ENCODE measurements at regions not wholly inside any gene's neighbourhood (a gene's known extent, or its start where the extent isn't known, plus 50 kb on each side); places are given as distances from the start of the nearest gene placed in this dataset.
"Not testable (repeated sequence)": the region's sequence is repeated elsewhere in the genome, so short reads cannot be mapped to it uniquely, and the experiment has no call there.

DNA sequence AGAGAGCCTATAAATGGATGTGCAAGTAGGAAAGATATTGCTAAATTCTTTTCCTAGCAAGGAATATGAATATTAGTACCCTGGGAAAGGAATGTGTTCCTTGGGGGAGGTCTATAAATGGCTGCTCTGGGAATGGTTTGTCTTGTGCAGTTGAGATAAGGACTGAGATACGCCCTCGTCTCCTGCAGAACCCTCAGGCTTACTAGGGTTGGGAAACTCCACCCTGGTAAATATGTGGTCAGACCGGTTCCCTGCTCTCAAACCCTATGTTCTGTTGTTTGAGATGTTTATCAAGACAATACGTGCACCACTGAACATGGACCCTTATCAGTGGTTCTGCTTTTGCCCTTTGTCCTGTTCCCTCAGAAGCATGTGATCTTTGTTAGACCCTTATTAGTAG lies 1698.9 kb downstream of the GRIK2 start:
- DNase-seq (ENCODE audit: low spot score): not testable (repeated sequence)

DNA sequence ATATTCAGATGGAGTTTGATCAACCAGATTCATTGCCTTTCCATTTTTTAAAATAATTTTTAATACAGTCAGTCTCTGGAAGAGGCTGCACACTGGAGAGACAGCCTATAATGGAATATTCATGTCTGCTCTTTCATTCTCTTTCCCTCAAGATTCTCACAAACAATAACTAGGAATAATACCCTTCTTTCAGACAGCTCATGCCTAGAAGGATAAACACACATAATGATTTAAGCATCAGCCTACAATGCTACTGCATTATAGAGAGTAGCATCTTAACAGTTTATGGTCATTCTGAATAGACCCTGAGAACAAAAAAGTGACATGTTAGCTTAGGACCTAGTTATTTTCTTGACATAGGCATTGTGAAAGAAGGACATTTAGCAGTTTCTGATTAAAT lies 1692.3 kb downstream of the GRIK2 start:
- no peak for DNase-seq (ENCODE audit: low spot score)

DNA sequence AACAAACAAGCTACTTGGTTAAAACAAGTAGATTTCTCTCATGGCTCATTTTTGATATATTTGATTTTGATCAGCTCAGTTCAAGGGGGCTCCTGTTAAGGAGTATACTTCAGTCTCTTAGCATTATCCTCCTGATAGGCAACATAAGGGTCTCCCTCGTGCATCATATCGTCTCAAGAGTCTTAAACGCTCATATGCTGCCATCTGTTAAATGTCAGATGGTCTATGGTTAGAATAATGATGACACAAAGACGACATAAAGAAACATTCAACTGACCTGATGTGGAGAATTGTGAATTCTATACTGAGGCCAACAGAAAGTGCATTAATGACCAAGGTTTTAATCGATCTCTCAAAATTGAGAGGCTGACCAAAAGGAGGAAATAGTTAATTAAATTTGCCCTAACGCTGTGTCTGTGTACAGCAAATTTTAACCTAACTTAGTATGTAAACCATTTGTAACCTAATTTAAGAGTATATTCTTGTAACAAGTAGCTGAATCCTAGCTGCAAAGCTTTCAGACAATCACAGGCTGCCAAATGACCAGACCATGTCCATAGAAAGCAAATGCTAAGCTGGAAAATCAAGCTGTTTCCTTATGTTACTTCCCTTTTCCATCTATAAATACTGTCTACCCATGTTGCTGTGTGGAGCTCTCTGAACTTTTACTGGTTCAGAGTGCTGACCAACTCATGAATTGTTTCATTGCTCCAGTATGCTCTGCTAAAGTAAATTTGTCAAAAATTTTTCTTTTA lies 1688.5 kb downstream of the GRIK2 start:
- DNase-seq (ENCODE audit: low spot score): no peak

DNA sequence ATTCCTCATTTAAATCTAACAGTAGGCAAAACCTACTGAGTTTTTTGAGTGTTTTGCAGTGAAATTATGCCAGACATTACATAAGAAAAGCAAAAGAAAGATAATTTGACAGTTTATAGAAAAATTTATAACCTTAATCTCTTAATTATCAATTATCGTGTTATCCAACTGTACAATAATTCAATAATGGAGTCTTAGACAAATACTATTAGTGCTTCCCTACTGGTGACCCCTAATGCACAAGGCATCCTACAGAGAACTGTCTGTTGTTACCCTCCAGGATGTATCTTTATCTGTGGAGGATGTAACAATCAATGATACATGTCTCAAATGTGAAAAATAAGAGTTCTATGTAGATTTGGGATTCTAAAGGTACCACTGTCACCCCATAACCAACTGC lies 1687.6 kb downstream of the GRIK2 start:
- DNase-seq (ENCODE audit: low spot score): no peak

DNA sequence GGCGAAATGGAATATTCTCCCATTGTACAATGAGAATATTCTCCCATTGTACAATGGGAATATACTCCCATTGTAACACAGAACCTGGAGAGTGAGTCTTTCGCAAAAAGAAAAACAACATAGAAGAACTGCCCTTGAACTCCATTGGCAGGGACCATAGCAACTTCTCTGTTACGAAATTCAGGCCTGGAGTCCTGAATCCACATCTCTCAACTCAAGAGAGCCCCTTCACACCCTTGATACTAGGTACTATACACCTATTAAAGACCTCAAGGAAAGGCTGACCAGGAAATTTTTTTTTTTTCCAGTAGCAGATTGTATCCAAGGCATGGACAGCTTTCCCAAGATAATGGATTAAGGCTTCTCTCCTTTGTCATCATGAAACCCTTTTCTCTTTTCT lies 1687.0 kb downstream of the GRIK2 start:
- no peak for DNase-seq (ENCODE audit: low spot score)

DNA sequence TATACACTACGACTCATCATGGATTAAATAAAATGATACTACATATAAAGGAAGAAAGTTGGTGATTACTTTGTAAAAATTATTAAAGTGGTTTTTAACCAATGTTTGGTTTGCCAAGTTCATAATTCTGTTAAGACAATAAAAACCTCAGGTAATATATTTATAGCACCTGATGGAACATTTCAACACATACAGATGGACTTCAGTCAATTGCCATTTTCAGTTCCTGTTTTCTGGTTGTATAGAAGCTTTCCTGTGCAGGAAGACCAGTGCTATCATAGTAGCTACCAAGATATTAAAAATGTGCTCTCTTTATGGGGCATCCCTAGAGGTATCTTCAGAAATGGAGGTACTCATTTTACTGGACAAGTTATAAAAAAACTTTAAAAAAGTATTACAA lies 1686.4 kb downstream of the GRIK2 start:
- DNase-seq (ENCODE audit: low spot score): no peak

DNA sequence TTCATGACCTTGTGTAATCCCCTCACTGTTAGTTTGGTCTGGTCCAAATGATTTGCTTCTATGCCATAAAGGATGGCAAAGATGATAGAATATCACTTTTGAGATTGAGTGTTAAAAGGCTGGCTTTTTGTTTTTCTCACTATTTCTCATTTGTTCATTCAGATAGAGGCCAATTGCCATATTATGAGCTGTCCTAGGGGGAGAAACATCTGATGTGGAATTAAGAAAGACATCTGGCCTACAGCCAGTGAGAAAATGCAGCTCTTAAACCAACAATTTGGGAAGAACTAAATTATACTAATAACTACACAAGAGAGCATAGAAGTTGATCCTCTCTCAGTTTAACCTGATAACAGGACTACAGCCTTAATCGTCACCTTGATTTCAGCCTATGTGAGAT lies 1668.6 kb downstream of the GRIK2 start:
- DNase-seq (ENCODE audit: low spot score): no peak

DNA sequence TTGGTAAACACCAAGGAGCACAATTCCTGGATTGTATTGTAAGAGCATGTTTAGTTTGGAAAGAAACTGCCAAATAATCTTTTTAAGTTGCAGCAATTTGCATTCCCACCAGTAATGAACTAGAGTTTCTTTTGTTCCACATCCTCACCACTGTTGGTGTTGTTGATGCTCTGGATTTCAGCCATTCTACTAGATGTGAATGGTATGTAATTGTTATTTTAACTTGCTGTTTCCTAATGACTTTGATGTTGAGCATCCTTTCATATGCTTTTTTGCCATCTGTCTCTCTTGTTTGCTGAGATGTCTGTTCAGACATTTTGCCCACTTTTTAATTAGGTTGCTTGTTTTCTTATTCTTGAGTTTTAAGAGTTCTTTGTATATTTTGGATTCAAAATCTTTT lies 1654.1 kb downstream of the GRIK2 start:
- DNase-seq (ENCODE audit: low spot score): no peak

DNA sequence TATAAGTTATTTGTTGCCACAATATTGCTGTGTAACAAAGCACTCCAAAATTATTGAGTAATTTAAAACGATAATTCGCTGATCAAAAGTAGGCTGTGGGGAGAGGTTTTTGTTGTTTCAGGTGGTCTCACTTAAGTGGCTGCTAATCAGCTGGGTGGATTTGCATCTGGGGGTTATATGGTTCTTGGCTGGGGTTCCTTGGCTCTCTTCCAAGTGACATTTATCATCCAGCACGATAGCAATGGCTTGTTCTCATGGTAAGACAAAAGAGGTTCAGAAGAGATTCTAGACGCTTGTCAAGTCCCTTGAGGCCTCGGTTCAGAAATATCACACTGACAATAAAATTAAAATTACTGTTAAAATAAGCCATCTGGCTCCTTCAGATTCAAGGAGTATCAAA lies 1648.8 kb downstream of the GRIK2 start:
- DNase-seq (ENCODE audit: low spot score): no peak

DNA sequence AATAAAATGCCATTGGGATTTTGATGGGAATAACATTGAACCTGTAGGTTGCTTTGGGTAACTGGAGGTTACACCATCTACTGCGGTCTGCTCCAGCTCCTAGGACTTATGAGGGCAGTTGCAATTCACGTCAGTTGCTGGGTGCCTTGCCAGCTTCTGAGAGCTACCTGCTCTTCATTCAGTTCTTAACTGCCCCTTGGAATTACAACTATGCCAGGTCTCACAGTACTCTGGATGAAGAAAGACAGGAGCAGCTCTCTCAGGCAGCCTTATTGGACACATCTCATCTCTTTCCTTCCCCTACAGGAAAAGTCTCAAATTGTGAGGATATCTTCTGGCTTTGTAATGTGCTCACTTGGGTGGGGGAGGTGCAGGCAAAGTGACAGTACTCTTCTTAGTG lies 1643.3 kb downstream of the GRIK2 start:
- DNase-seq (ENCODE audit: low spot score): no peak

DNA sequence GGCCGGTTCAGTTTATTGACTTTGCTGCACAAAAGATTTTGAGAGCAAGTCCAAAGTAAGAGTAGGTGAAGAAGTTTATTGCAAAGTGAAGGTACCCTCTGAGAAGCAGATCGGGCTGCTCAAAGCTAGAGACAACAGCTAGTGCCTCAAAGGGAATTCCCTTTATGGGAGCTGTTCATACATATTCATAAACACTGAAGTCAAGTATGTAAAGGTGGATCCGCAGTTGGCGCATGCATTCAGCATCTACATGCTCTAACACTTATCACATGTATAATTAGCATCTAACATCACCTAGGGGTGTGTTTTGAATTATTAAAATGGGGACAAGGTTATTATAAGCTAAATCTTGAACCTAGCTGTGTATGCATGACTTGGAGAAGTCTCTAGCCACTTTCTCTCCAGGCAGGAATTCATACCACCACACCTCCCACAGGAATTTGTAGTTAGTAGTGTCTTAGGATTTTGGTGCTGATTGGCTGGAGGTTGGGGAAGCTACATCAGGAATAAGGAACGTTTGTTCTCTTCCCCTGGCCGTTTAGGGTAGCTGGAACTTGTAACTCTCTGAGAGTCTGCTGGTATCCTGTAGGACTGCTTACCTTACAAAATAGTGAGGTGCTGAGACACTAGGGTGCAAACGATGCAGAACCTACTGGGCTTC lies 1633.9 kb downstream of the GRIK2 start:
- no peak for DNase-seq (ENCODE audit: low spot score)

DNA sequence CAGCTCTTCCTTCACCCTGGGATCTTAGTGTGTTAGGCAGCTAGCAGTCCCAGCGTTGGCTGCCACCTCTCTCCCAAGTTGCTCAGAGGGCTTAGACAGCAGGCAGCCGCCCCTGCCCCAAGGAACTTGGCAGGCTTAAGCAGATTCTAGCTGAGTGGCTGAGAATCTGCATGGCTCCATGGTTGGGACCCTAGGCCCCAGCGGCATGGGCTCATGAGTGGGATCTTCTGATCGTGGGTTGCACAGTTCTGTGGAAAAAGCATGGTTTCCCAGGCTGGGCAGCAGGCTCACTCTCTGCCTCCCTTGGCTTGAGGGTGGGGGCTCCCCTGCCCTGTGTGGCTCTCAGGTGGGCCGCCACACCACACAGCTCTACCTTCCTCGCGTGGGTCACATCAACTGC lies 1624.9 kb downstream of the GRIK2 start:
- no peak for DNase-seq (ENCODE audit: low spot score)

DNA sequence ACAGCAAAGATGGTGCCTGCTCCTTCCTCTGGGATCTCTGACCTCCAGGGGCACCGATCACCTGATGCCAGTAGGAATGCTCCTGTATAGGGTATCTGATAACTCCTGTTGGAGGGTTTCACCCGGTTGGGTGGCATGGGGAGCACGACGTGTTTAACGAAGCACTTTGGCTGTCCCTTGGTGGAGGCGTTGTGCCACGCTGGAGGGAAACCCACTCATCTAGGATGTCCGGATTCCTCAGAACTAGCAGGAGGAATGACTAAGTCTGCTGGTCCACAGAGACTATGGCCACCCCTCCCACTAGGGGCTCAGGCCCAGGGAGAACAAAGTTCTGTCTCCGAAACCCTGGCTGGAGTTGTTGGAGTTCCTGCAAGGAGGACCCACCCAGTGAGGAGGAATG lies 1624.4 kb downstream of the GRIK2 start:
- DNase-seq (ENCODE audit: low spot score): peak; percentile 88

DNA sequence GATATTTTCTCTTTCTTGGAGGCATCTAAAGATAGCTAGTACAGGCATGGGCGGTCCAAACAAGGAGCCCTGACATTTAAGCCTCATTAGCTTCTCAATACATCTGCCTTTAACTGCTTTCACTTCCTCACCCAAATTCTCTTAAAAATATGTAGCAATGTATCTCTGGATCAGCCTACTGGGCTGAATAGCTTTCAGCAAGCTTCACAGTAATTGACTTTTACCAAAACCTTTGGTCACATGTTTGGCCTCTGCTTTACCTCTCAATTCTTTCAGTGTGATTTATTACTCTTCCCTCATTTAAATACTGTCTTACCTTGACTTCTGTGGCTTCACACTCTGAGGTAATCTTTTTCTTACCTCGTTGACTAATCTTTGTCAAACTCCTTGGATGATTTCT lies 1618.1 kb downstream of the GRIK2 start:
- DNase-seq (ENCODE audit: low spot score): no peak

DNA sequence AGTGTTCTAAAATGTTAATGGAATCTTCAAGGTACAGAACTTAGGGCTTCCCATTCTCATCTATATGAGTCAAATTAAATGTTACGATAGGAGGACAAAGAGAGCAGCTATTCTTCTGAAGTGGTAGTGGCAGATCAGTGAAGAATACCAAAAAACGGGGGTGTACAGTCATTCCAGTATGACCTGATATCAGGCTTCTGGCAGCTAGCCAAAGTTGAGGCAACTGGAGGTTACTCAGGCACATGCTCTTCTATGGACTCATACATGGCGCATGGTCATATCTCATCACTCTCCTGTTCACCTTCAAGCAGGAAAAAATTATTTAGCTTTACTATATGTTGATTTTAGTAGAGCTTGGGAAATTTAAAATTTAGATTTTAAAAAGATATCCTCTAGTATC lies 1608.8 kb downstream of the GRIK2 start:
- no peak for DNase-seq (ENCODE audit: low spot score)

DNA sequence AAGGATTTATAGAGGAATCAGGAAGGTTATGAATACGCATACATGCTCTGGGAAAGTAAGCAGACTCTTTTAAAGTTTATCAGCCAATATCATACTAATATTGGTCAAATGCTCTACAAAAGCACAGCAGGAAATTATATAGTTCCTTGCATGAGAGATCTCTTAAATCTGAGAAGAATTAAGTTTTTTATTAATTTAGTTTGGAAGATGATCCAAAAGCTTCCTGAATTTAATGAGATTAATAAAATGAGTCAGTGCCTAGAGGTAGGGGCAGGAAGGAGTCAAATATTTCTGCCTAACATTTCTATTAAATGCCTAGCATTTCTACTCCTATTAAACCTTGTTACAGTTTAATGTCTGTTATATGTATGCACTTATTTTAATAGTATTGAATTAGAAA lies 1608.2 kb downstream of the GRIK2 start:
- no peak for DNase-seq (ENCODE audit: low spot score)

DNA sequence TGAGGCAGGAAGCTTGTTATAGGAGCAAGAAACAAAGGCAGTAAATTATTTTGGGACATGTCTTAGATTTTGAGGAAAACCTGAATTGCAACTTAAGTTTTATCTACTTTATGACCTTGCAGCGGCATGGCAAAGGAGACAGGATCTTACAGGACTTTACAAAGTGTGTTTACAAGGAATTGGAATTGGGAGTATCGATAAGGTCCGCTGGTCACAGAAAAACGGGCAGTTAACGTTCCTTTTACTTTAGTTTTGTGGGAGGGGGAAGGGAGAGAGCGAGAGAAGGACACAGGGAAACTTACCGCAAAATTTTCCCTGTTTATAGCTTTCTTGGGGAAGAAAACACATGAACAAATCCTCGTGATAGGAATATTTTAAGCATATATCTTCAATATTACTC lies 1607.2 kb downstream of the GRIK2 start:
- no peak for DNase-seq (ENCODE audit: low spot score)

DNA sequence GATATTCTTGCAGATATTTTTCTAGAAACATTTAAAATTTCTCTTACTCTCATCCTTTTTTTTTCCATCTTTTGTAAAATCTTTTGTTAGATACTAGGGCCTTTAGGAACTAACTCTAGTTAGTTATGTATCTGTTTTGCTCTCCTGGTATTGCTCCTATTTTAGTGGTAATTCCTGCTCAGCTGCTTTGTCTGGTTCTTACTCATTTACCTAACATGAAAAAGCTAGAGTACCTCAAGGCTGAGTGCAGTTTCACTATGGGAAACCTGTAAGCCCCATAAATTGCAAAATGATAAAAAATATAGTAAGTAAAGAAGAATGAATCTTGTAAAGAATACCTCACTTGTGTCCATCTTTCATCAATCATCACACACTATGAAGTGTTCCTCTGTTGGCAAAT lies 1602.0 kb downstream of the GRIK2 start:
- DNase-seq (ENCODE audit: low spot score): no peak

DNA sequence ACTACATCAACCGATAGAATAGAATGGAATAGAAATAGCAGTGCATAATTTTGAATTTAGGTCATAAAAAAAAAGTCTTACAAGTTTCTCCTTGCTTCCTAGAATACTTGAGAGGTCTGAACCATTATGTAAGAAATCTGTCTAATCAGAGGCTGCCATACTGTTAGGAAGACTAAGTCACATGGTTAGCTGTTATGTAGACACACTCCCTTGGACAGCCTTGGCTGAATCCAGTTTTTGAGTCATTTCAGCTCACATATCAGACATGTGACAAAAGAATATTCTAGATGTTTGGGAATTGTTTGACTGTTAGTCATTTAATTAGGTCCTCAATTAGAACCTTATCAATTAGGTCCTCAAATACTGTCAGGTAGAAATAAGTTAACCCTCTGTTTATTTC lies 1601.4 kb downstream of the GRIK2 start:
- DNase-seq (ENCODE audit: low spot score): no peak

DNA sequence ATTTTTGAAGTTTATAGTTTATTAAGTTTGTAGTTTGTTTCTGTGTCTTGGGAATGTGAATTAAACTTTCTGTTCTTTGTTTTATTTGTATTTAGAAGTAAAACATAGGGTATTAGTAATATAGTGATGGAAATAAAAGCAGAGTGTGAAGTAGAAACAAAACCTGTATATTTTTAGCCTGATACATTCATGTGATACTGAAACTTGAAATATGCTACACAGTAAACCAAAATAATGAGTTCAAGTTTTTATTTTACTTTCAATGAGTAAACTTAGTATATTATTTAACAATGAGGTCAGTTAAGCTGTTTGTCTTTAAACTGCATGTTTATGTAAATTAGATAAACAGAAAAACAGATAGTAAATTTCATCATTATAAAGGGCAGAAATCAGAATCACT lies 1592.6 kb downstream of the GRIK2 start:
- no peak for DNase-seq (ENCODE audit: low spot score)

DNA sequence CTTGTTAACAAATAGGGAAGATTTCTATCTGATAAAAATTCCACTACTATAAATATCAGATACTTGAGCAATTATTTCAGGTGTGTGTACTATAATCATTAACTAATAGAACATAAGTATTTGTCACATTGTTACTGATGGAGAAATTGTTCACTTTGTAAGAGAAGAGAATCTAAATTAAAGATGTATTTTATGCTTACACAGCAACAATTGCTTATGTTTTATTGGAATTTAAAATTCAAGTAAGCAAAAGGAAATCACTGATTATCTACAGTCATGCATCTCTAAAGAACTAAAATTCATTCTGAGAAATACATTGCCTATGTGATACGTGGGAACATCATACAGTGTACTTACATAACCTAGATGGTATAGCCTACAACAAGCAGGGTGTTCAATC lies 1590.8 kb downstream of the GRIK2 start:
- no peak for DNase-seq (ENCODE audit: low spot score)

DNA sequence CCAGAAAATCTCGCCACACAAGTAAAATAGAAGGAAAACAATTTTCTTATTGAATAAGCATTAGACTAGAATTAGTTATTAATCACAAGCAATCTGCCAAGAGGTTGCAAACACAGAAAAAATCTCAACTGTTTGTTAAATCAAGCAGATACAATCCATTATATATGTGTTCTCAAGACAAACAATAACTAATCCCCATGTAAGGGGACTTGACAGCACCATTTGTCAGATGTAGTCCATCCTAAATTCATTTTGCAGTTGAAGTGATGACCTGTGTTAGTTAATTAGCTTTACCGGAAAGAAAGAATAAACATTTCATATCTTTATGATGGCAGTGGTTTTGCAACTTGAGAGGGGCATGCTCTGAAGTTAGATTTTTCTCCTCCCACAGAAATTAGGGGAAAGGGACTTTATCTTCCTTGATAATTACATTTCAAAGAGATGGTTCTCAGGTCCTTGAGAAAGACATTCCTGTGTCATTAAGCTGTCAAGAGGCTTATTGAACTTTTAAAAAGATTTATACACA lies 1588.0 kb downstream of the GRIK2 start:
- DNase-seq (ENCODE audit: low spot score): no peak

DNA sequence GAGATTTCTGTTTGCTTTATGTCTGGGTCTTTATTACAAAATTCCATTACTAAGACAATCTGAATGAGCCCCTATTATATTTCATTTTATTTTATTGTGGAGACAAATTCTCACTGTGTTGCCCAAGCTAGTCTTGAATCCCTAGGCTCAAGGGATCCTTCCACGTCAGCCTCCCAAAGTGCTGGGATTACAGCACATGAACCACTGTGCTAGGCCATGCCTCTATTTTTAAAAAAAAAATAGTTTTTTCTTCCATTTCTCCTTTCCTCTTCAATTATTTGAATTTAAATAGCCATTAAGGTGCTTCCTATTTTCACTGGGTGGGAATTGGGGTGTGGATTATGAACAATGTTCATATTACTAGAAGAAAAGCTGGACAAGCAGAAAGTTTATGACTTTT lies 1587.4 kb downstream of the GRIK2 start:
- DNase-seq (ENCODE audit: low spot score): no peak
